ENCODE measurements at regions not wholly inside any gene's neighbourhood (a gene's known extent, or its start where the extent isn't known, plus 50 kb on each side); places are given as distances from the start of the nearest gene placed in this dataset.

GRCh38 chr3:86251781-86252180 is 739.2 kb downstream of the VGLL3 start:
- no peak for DNase-seq
- no peak for TF ChIP-seq CTCF (IDR thresholded peaks at IDR 0.05; ENCODE audit: low read depth, low read length)
- Histone ChIP-seq H3K4me1 (no peaks in the 10 kb centered on the region), H3K9me3 (no peaks in the 10 kb centered on the region), H3K36me3 (no peaks in the 10 kb centered on the region), H3K27me3 (no peaks in the 10 kb centered on the region), H3K4me3 (ENCODE audit: low read depth, low read length) (no peak overlapping the region)

- Histone ChIP-seq H3K4me1 (no peaks in the 10 kb centered on the region), H3K4me3 (ENCODE audit: low read depth, low read length) (no peak overlapping the region), H3K36me3 (no peaks in the 10 kb centered on the region), H3K27me3 (no peaks in the 10 kb centered on the region), H3K9me3 (no peaks in the 10 kb centered on the region)
- TF ChIP-seq CTCF (IDR thresholded peaks at IDR 0.05; ENCODE audit: low read depth, low read length) = no peak
- no peak for DNase-seq
These were observed 741.1 kb downstream of the VGLL3 start for GRCh38 chr3:86249833-86250232.

- H3K4me3 ChIP-seq (ENCODE audit: low read depth, low read length) = no peak overlapping the region
These were observed 745.6 kb downstream of the VGLL3 start for GRCh38 chr3:86245360-86245759.

GRCh38 chr3:86244905-86245304 is 746.0 kb downstream of the VGLL3 start:
- H3K4me1 ChIP-seq = no peaks in the 10 kb centered on the region
- TF ChIP-seq CTCF (IDR thresholded peaks at IDR 0.05; ENCODE audit: low read depth, low read length) = no peak
- no peaks in the 10 kb centered on the region for H3K36me3 ChIP-seq
- no peaks in the 10 kb centered on the region for H3K9me3 ChIP-seq
- no peak overlapping the region for H3K4me3 ChIP-seq (ENCODE audit: low read depth, low read length)
- H3K27me3 ChIP-seq = no peaks in the 10 kb centered on the region
- no peak for DNase-seq

More at GRCh38 chr3:86245360-86245759, 745.6 kb downstream of the VGLL3 start:
- H3K4me1 ChIP-seq = no peaks in the 10 kb centered on the region
- peak; percentile 75 for TF ChIP-seq CTCF (IDR thresholded peaks at IDR 0.05; ENCODE audit: low read depth, low read length)
- H3K36me3 ChIP-seq = no peaks in the 10 kb centered on the region
- H3K9me3 ChIP-seq = no peaks in the 10 kb centered on the region
- no peak for DNase-seq
- no peaks in the 10 kb centered on the region for H3K27me3 ChIP-seq

- DNase-seq = no peak
- Histone ChIP-seq H3K4me1 (no peaks in the 10 kb centered on the region; the same call in 1 of the 2 replicates), H3K4me3 (ENCODE audit: low read depth, low read length) (no peak overlapping the region), H3K9me3 (no peaks in the 10 kb centered on the region), H3K36me3 (no peaks in the 10 kb centered on the region), H3K27me3 (no peaks in the 10 kb centered on the region)
- TF ChIP-seq CTCF (IDR thresholded peaks at IDR 0.05; ENCODE audit: low read depth, low read length) = no peak
These were observed 751.0 kb downstream of the VGLL3 start for GRCh38 chr3:86239946-86240345.

GRCh38 chr3:86234506-86235254 is 756.3 kb downstream of the VGLL3 start:
- no peak overlapping the region for H3K4me3 ChIP-seq (ENCODE audit: low read depth, low read length)
- H3K27me3 ChIP-seq = no peaks in the 10 kb centered on the region
- no peak for DNase-seq
- no peaks in the 10 kb centered on the region; the same call in 1 of the 2 replicates for H3K4me1 ChIP-seq
- no peaks in the 10 kb centered on the region for H3K36me3 ChIP-seq
- no peak for TF ChIP-seq CTCF (IDR thresholded peaks at IDR 0.05; ENCODE audit: low read depth, low read length)
- H3K9me3 ChIP-seq = no peaks in the 10 kb centered on the region; the same call in 1 of the 2 replicates
